ENCODE measurements at regions not wholly inside any gene's neighbourhood (a gene's known extent, or its start where the extent isn't known, plus 50 kb on each side); places are given as distances from the start of the nearest gene placed in this dataset.

GRCh38 chr2:18170642-18171041, 292.2 kb downstream of the KCNS3 start:
- TF ChIP-seq FOXA1 (IDR thresholded peaks at IDR 0.05) (no peak), REST (IDR thresholded peaks at IDR 0.05) (no peak), CTCF (IDR thresholded peaks at IDR 0.05; ENCODE audit: low read depth, low read length, missing input control) (no peak), YY1 (IDR thresholded peaks at IDR 0.05) (no peak), ATF3 (IDR thresholded peaks at IDR 0.05) (no peak), RXRA (IDR thresholded peaks at IDR 0.05) (no peak), RAD21 (IDR thresholded peaks at IDR 0.05) (no peak), HNF4G (IDR thresholded peaks at IDR 0.05) (no peak), MAX (IDR thresholded peaks at IDR 0.05) (no peak), TAF1 (conservative IDR thresholded peaks at IDR 0.05) (no peak), SP1 (IDR thresholded peaks at IDR 0.05) (no peak), ZBTB33 (IDR thresholded peaks at IDR 0.05) (no peak), JUND (IDR thresholded peaks at IDR 0.05) (no peak), HNF4A (conservative IDR thresholded peaks at IDR 0.05) (no peak)

Measured in liver (tissue), 3 donors.